ENCODE measurements at regions not wholly inside any gene's neighbourhood (a gene's known extent, or its start where the extent isn't known, plus 50 kb on each side); places are given as distances from the start of the nearest gene placed in this dataset.

DNA sequence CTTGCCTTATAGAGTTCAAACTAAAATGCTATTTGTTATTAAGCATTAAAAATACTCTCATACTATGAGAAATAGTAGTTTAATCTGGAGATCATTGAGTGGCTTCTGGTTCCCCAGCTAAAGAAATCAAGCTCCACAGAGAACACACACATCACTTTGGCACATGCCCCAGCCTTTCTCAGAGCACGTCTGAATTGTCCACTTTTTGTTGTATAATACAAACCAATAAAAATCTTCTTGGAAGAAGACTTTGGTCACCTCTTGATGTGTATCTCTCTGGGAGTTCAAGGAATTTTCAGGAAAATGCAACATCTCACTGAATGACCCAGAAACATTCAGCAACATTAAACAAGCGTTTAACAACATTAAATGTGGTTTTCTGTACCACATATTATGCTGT lies 413.9 kb downstream of the GALC start:
- H3K27me3 ChIP-seq (ENCODE audit: control insufficient read depth in 2 of 2, insufficient read depth in 2 of 2, low read length in 2 of 2), result no peaks in the 10 kb centered on the region
- no peak overlapping the region for H2AFZ ChIP-seq (ENCODE audit: low read depth, low read length)
- H4K20me1 ChIP-seq (replicated peaks; ENCODE audit: control insufficient read depth, extremely low read depth, insufficient read depth, low read length), result no peaks in the 10 kb centered on the region
- no peaks in the 10 kb centered on the region for H3K36me3 ChIP-seq (ENCODE audit: control insufficient read depth in 2 of 2, extremely low read depth in 1 of 2, insufficient read depth in 2 of 2, low read length in 2 of 2)
- H3K4me3 ChIP-seq (replicated peaks in 1 of 3; ENCODE audit: insufficient read depth in 1 of 3, low read depth in 1 of 3, low read length in 3 of 3), result no peak overlapping the region
- dilution Hi-C loops (cut with MboI; ENCODE audit: extremely low pct_ligation_motif_present, low sequenced_read_pairs), result no loop called here
- no peaks in the 10 kb centered on the region for H3K4me1 ChIP-seq (ENCODE audit: control insufficient read depth, extremely low read depth, insufficient read depth, low read length)
- no peaks in the 10 kb centered on the region for H3K79me2 ChIP-seq (ENCODE audit: control insufficient read depth, insufficient read depth, low read length)
- H3K9me1 ChIP-seq (replicated peaks; ENCODE audit: control insufficient read depth, extremely low read depth, insufficient read depth, low read length), result no peaks in the 10 kb centered on the region
- intact Hi-C loops (cut with micrococcal nuclease), result no loop called here
- no peak for TF ChIP-seq JUN (IDR thresholded peaks at IDR 0.05; ENCODE audit: borderline replicate concordance, insufficient read depth, insufficient read length, low read depth)
- no peak for TF ChIP-seq MYC (IDR thresholded peaks at IDR 0.05; ENCODE audit: low read depth, low read length)
- TF ChIP-seq, protein P1, sequence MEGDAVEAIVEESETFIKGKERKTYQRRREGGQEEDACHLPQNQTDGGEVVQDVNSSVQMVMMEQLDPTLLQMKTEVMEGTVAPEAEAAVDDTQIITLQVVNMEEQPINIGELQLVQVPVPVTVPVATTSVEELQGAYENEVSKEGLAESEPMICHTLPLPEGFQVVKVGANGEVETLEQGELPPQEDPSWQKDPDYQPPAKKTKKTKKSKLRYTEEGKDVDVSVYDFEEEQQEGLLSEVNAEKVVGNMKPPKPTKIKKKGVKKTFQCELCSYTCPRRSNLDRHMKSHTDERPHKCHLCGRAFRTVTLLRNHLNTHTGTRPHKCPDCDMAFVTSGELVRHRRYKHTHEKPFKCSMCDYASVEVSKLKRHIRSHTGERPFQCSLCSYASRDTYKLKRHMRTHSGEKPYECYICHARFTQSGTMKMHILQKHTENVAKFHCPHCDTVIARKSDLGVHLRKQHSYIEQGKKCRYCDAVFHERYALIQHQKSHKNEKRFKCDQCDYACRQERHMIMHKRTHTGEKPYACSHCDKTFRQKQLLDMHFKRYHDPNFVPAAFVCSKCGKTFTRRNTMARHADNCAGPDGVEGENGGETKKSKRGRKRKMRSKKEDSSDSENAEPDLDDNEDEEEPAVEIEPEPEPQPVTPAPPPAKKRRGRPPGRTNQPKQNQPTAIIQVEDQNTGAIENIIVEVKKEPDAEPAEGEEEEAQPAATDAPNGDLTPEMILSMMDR (IDR thresholded peaks at IDR 0.05; ENCODE audit: extremely low read depth in 1 of 2, insufficient read depth in 1 of 2, low read depth in 1 of 2, low read length in 2 of 2), result no peak
- TF ChIP-seq GATA2 (IDR thresholded peaks at IDR 0.05; ENCODE audit: insufficient read depth, insufficient read length, low read depth, low read length), result no peak
- TF ChIP-seq, protein P2, sequence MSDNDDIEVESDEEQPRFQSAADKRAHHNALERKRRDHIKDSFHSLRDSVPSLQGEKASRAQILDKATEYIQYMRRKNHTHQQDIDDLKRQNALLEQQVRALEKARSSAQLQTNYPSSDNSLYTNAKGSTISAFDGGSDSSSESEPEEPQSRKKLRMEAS (IDR thresholded peaks at IDR 0.05; ENCODE audit: insufficient read depth, insufficient read length), result no peak
- TF ChIP-seq POLR2AphosphoS5 (IDR thresholded peaks at IDR 0.05; ENCODE audit: insufficient read depth, low read depth, low read length), result no peak
- TF ChIP-seq FOS (IDR thresholded peaks at IDR 0.05; ENCODE audit: borderline replicate concordance, insufficient read depth, low read length), result no peak
- TF ChIP-seq EZH2 (IDR thresholded peaks at IDR 0.05; ENCODE audit: borderline replicate concordance, low read depth, low read length, severe bottlenecking), result no peak
- TF ChIP-seq POLR2A (IDR thresholded peaks at IDR 0.05; ENCODE audit: low read depth, low read length), result no peak
- ChIA-PET CTCF (no interaction called here), POLR2A (no interaction called here)
- no peak overlapping the region for H3K27ac ChIP-seq (ENCODE audit: insufficient read depth, low read depth, low read length)
- no peak for FAIRE-seq
- no peak for DNase-seq (ENCODE audit: low read depth, low spot score)
- peaks cover 7% of the 10 kb centered on the region for H3K9me3 ChIP-seq (replicated peaks; ENCODE audit: control insufficient read depth, insufficient read depth, low read length)
- BruUV-seq (replicated peaks), result no TSS peak
- no peak overlapping the region for H3K9ac ChIP-seq (replicated peaks; ENCODE audit: extremely low read depth, insufficient read depth, low read length)
- H3K4me2 ChIP-seq (ENCODE audit: insufficient read depth, low read length), result no peak overlapping the region
